H1 (cell line): ENCODE measurements at regions not wholly inside any gene's neighbourhood (a gene's known extent, or its start where the extent isn't known, plus 50 kb on each side); places are given as distances from the start of the nearest gene placed in this dataset.

Experiments used
- CTCF ChIA-PET: fragments of 300-600 bp; sonication (Branson Sonifier 250); formaldehyde crosslinking; loops from one replicate; lab custom pipeline; 2021; ENCODE audit not compliant: partially characterized antibody; lab: Charles Lee
- POLR2A ChIA-PET: fragments of 300-600 bp; sonication (Branson Sonifier 250); formaldehyde crosslinking; loops from one replicate; lab custom pipeline; 2021; ENCODE audit warnings: inconsistent platforms; ENCODE audit not compliant: partially characterized antibody; lab: Charles Lee
- DNase-seq, 2 experiments: peaks; one replicate each; pipeline versions ENCODE4 v3.0.0 to v3.0.0-alpha.2; 2010 to 2022; ENCODE audit warnings: low spot score in 2 of 2, low read depth in 1 of 2, mixed read lengths in 1 of 2
- FAIRE-seq: peaks from 2 replicates; lab custom pipeline; 2011; peaks lifted over from hg19 to GRCh38; lab: Jason Lieb, UNC
- H2AFZ ChIP-seq: 2 replicates; pipeline ENCODE4 v1.8.1; 2012; ENCODE audit warnings: low read length, inconsistent platforms
- H2AK5ac ChIP-seq: 2 replicates; pipeline ENCODE4 v1.6.1; 2013; ENCODE audit warnings: low read depth, low read length
- H2BK120ac ChIP-seq: replicated peaks from 2 replicates; pipeline ENCODE3; 2013; ENCODE audit warnings: low read depth, low read length, inconsistent platforms
- H2BK12ac ChIP-seq: 2 replicates; pipeline ENCODE4 v1.6.1; 2013; ENCODE audit warnings: low read depth, low read length
- H2BK15ac ChIP-seq: 2 replicates; pipeline ENCODE4 v1.6.1; 2013; ENCODE audit warnings: low read length
- H2BK20ac ChIP-seq: 2 replicates; pipeline ENCODE4 v1.6.1; 2013; ENCODE audit warnings: low read length
- H2BK5ac ChIP-seq: 2 replicates; pipeline ENCODE4 v1.6.1; 2013; ENCODE audit warnings: low read depth, low read length
- H3K14ac ChIP-seq: 2 replicates; pipeline ENCODE4 v1.6.1; 2013; ENCODE audit warnings: inconsistent platforms; ENCODE audit not compliant: insufficient read length
- H3K18ac ChIP-seq: 2 replicates; pipeline ENCODE4 v1.6.1; 2013; ENCODE audit warnings: low read length; ENCODE audit errors: extremely low read depth
- H3K23ac ChIP-seq: 2 replicates; pipeline ENCODE4 v1.6.1; 2013; ENCODE audit warnings: inconsistent platforms; ENCODE audit not compliant: insufficient read length
- H3K23me2 ChIP-seq: 2 replicates; pipeline ENCODE4 v1.6.1; 2013; ENCODE audit warnings: low read depth, low read length
- H3K27ac ChIP-seq: 2 replicates; pipeline ENCODE4 v1.6.1; 2011; ENCODE audit warnings: low read depth, low read length, inconsistent platforms
- H3K27me3 ChIP-seq, 4 experiments: replicated peaks in 1 of 4; 1 replicate in 1 of 4; 2 replicates in 3 of 4; pipeline versions ENCODE4 v1.6.1 to v1.8.1; 2011 to 2013; ENCODE audit warnings: low read length in 3 of 4, mild to moderate bottlenecking in 3 of 4, inconsistent platforms in 2 of 4, mixed read lengths in 2 of 4, moderate library complexity in 1 of 4; ENCODE audit not compliant: control insufficient read depth in 3 of 4, insufficient read depth in 3 of 4; ENCODE audit errors: extremely low read depth in 1 of 4
- H3K36me3 ChIP-seq, 4 experiments: 2 replicates each; pipeline versions ENCODE4 v1.6.1 to v1.8.1; 2011 to 2013; ENCODE audit warnings: mild to moderate bottlenecking in 4 of 4, low read length in 3 of 4, moderate library complexity in 2 of 4, control low read depth in 1 of 4, inconsistent platforms in 1 of 4; ENCODE audit not compliant: insufficient read depth in 4 of 4, control insufficient read depth in 2 of 4
- H3K4ac ChIP-seq: replicated peaks from 2 replicates; pipeline ENCODE3; 2013; ENCODE audit warnings: low read length, low read depth, mixed read lengths, inconsistent platforms; ENCODE audit not compliant: insufficient read length
- H3K4me1 ChIP-seq, 4 experiments: replicated peaks in 1 of 4; 1 replicate in 1 of 4; 2 replicates in 3 of 4; pipeline versions ENCODE4 v1.6.1 to v1.8.1; 2011 to 2013; ENCODE audit warnings: low read length in 3 of 4, inconsistent platforms in 2 of 4, mixed read lengths in 1 of 4; ENCODE audit not compliant: insufficient read depth in 4 of 4, control insufficient read depth in 3 of 4
- H3K4me2 ChIP-seq, 2 experiments: 2 replicates each; pipeline versions ENCODE4 v1.6.1 to v1.8.1; 2011 to 2013; ENCODE audit warnings: low read depth in 2 of 2, low read length in 2 of 2, control low read depth in 1 of 2, inconsistent platforms in 1 of 2, mild to moderate bottlenecking in 1 of 2; ENCODE audit not compliant: insufficient read depth in 1 of 2
- H3K4me3 ChIP-seq, 4 experiments: fragments of 200-600, 300-600 bp in 1 of 4; sonication (generic), shearing (Covaris generic), sonication (Bioruptor Twin) in 1 of 4; 2 replicates each; pipeline versions ENCODE4 v1.5.1 to v1.8.1; 2011 to 2016; ENCODE audit warnings: low read length in 4 of 4, low read depth in 3 of 4, control low read depth in 2 of 4, inconsistent platforms in 2 of 4, mild to moderate bottlenecking in 2 of 4, mixed read lengths in 1 of 4, moderate library complexity in 1 of 4; ENCODE audit not compliant: insufficient read depth in 2 of 4; ENCODE audit errors: extremely low read depth in 1 of 4
- H3K56ac ChIP-seq: replicated peaks from 2 replicates; pipeline ENCODE3; 2013; ENCODE audit warnings: low read depth, mild to moderate bottlenecking, mixed read lengths, low read length, inconsistent platforms; ENCODE audit not compliant: insufficient read length
- H3K79me1 ChIP-seq: 2 replicates; pipeline ENCODE4 v1.6.1; 2013; ENCODE audit warnings: low read depth, low read length, control low read depth
- H3K79me2 ChIP-seq, 2 experiments: 2 replicates each; pipeline versions ENCODE4 v1.6.1 to v1.8.1; 2012 to 2013; ENCODE audit warnings: low read length in 2 of 2, mild to moderate bottlenecking in 2 of 2, inconsistent platforms in 1 of 2; ENCODE audit not compliant: insufficient read depth in 2 of 2, control insufficient read depth in 1 of 2
- H3K9ac ChIP-seq, 4 experiments: replicated peaks in 1 of 4; 1 replicate in 1 of 4; 2 replicates in 3 of 4; pipeline versions ENCODE4 v1.6.1 to v1.8.1; 2011 to 2013; ENCODE audit warnings: low read depth in 3 of 4, low read length in 3 of 4, control low read depth in 2 of 4, mild to moderate bottlenecking in 2 of 4, moderate library complexity in 2 of 4, inconsistent platforms in 1 of 4; ENCODE audit errors: extremely low read depth in 1 of 4
- H3K9me3 ChIP-seq, 2 experiments: 2 replicates each; pipeline versions ENCODE4 v1.6.1 to v1.8.1; 2012 to 2013; ENCODE audit warnings: mild to moderate bottlenecking in 2 of 2, moderate library complexity in 2 of 2, control low read depth in 1 of 2, inconsistent platforms in 1 of 2, low read depth in 1 of 2, low read length in 1 of 2, mixed read lengths in 1 of 2; ENCODE audit not compliant: insufficient read depth in 2 of 2
- H4K20me1 ChIP-seq, 2 experiments: replicated peaks in 1 of 2; 2 replicates each; pipeline versions ENCODE3 to v1.8.1; 2011 to 2013; ENCODE audit warnings: inconsistent platforms in 2 of 2, low read length in 2 of 2, mild to moderate bottlenecking in 1 of 2; ENCODE audit not compliant: insufficient read depth in 2 of 2, control insufficient read depth in 1 of 2
- H4K5ac ChIP-seq: 2 replicates; pipeline ENCODE4 v1.6.1; 2013; ENCODE audit warnings: low read length, low read depth, mixed read lengths, inconsistent platforms; ENCODE audit not compliant: insufficient read length
- H4K8ac ChIP-seq: 2 replicates; pipeline ENCODE4 v1.8.0; 2013; ENCODE audit warnings: mild to moderate bottlenecking, moderate library complexity, low read length, inconsistent platforms; ENCODE audit not compliant: insufficient read depth; ENCODE audit errors: extremely low read depth
- H4K91ac ChIP-seq: replicated peaks from 2 replicates; pipeline ENCODE3; 2013; ENCODE audit warnings: low read length, mixed read lengths, inconsistent platforms; ENCODE audit not compliant: insufficient read length
- FOSL1 ChIP-seq: IDR thresholded peaks from 2 replicates; pipeline ENCODE4 v1.6.1; 2011; ENCODE audit warnings: mild to moderate bottlenecking, low read depth, low read length, moderate library complexity; ENCODE audit not compliant: insufficient read depth
- MAFK ChIP-seq: IDR thresholded peaks from 2 replicates; pipeline ENCODE4 v1.6.1; 2012; ENCODE audit warnings: low read depth, mild to moderate bottlenecking, improper control_type of control experiment, low read length
- RXRA ChIP-seq: IDR thresholded peaks from 2 replicates; pipeline ENCODE4 v1.6.1; 2011; ENCODE audit warnings: low read depth, mild to moderate bottlenecking, low read length, moderate library complexity; ENCODE audit not compliant: insufficient read depth
- WGBS, 2 experiments: shearing (Covaris generic) in 1 of 2; methylation state at CpG; one replicate each; pipeline versions ENCODE4 v1.1.6 to v1.1.7; 2013 to 2015; ENCODE audit warnings: low lambda C conversion rate in 2 of 2, mixed read lengths in 2 of 2, inconsistent platforms in 1 of 2, low coverage in 1 of 2, missing lambda C conversion rate in 1 of 2; ENCODE audit not compliant: insufficient replicate concordance in 2 of 2, insufficient coverage in 1 of 2, insufficient read length in 1 of 2; ENCODE audit errors: extremely low coverage in 1 of 2, missing lambda C conversion rate in 1 of 2; 5-methylcytosine and 5-hydroxymethylcytosine counted together

DNA sequence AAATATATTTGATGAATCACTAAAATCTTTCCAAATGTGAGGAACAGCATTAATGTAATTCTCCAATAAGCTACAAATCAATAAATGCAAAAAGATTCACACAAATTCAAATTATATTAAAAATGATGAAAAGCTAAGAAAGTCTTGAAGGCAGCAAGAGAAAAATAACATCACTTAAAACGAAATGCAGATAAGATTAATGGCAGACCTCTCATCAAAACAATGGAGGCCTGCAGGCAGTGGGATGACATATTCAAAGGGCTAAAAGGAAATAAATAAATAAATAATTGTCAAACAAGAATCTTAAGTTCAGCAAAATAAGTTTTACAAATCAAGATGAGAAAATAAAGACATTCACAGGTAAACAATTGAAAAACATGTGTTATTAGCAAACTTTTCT, 952.1 kb downstream of the SLITRK6 start:
- TF ChIP-seq MAFK (no peak), FOSL1 (no peak), RXRA (no peak)
- H3K36me3 ChIP-seq = no peaks in the 10 kb centered on the region
- no peaks in the 10 kb centered on the region for H3K27me3 ChIP-seq
- no peak overlapping the region for H3K4ac ChIP-seq
- H2BK20ac ChIP-seq = no peak overlapping the region
- H4K91ac ChIP-seq = no peak overlapping the region
- no peak overlapping the region for H3K4me3 ChIP-seq
- no peak overlapping the region for H2BK120ac ChIP-seq
- no peak overlapping the region for H2AFZ ChIP-seq
- H3K4me1 ChIP-seq = no peaks in the 10 kb centered on the region
- H3K27ac ChIP-seq = no peak overlapping the region
- DNase-seq = no peak
- ChIA-PET POLR2A (no interaction called here), CTCF (interaction anchor here (0.6 to 2.0 kb wide), 5 partner anchors 8 to 979 kb away, joined by 3 to 6 read pairs (median 4); partner anchors contain the start of gene SLITRK6)
- H2BK15ac ChIP-seq = no peak overlapping the region
- no peak overlapping the region for H3K18ac ChIP-seq
- H3K79me2 ChIP-seq = no peaks in the 10 kb centered on the region
- H3K79me1 ChIP-seq = no peaks in the 10 kb centered on the region
- H3K23ac ChIP-seq = no peak overlapping the region
- no peaks in the 10 kb centered on the region for H3K23me2 ChIP-seq
- no peak overlapping the region for H2BK5ac ChIP-seq
- H3K14ac ChIP-seq = no peak overlapping the region
- no peak overlapping the region for H3K9ac ChIP-seq
- H3K9me3 ChIP-seq = no peaks in the 10 kb centered on the region
- H2AK5ac ChIP-seq = no peak overlapping the region
- WGBS, 2 experiments = 100% methylated on average over 1 of the region's 1 CpG; no CpG with 5 or more reads in 1 of the 2 experiments
- no peak overlapping the region for H3K4me2 ChIP-seq
- H3K56ac ChIP-seq = no peak overlapping the region
- H2BK12ac ChIP-seq = no peak overlapping the region
- H4K20me1 ChIP-seq = no peaks in the 10 kb centered on the region
- H4K8ac ChIP-seq = no peak overlapping the region
- no peak overlapping the region for H4K5ac ChIP-seq
- no peak for FAIRE-seq
